GM18507 (cell line): ENCODE measurements at regions not wholly inside any gene's neighbourhood (a gene's known extent, or its start where the extent isn't known, plus 50 kb on each side); places are given as distances from the start of the nearest gene placed in this dataset.
A peak's percentile ranks its signal among the peaks of the same experiment; 100 is the strongest.

ENCODE experiments used
- DNase-seq: peaks from one replicate; pipeline ENCODE4 v3.0.0; 2011; ENCODE audit warnings: low read depth; ENCODE audit not compliant: insufficient read length; ENCODE audit errors: extremely low spot score
- FAIRE-seq: peaks from 2 replicates; lab custom pipeline; 2011; peaks lifted over from hg19 to GRCh38; lab: Jason Lieb, UNC

GRCh38 chr3:28076246-28076645 is 165.2 kb upstream of the CMC1 start:
- FAIRE-seq = no peak
- no peak for DNase-seq

GRCh38 chr3:28077572-28077971 is 163.8 kb upstream of the CMC1 start:
- DNase-seq = no peak
- FAIRE-seq = no peak

- FAIRE-seq (no peak), DNase-seq (no peak)
Observed at GRCh38 chr3:28078536-28078935, 162.9 kb upstream of the CMC1 start.

GRCh38 chr3:28080716-28081115 is 160.7 kb upstream of the CMC1 start:
- DNase-seq (no peak), FAIRE-seq (no peak)

- DNase-seq = no peak
- peak; percentile 56 for FAIRE-seq
Observed at GRCh38 chr3:28081533-28081947, 159.9 kb upstream of the CMC1 start.

GRCh38 chr3:28087591-28087990 is 153.8 kb upstream of the CMC1 start:
- DNase-seq (no peak), FAIRE-seq (no peak)

GRCh38 chr3:28088811-28089526 is 152.4 kb upstream of the CMC1 start:
- FAIRE-seq (no peak), DNase-seq (no peak)

GRCh38 chr3:28089527-28089897 is 151.9 kb upstream of the CMC1 start:
- FAIRE-seq (no peak), DNase-seq (no peak)

GRCh38 chr3:28099296-28099695 is 142.1 kb upstream of the CMC1 start:
- FAIRE-seq = no peak
- no peak for DNase-seq

GRCh38 chr3:28101705-28102104 is 139.7 kb upstream of the CMC1 start:
- FAIRE-seq (no peak), DNase-seq (no peak)

- no peak for FAIRE-seq
- DNase-seq = no peak
Observed at GRCh38 chr3:28103861-28104260, 137.6 kb upstream of the CMC1 start.

- DNase-seq (no peak), FAIRE-seq (no peak)
Observed at GRCh38 chr3:28104896-28105534, 136.4 kb upstream of the CMC1 start.

GRCh38 chr3:28109829-28110228 is 131.6 kb upstream of the CMC1 start:
- no peak for FAIRE-seq
- no peak for DNase-seq

GRCh38 chr3:28110869-28111268 is 130.6 kb upstream of the CMC1 start:
- FAIRE-seq (no peak), DNase-seq (no peak)

- FAIRE-seq (no peak), DNase-seq (no peak)
Observed at GRCh38 chr3:28114893-28115292, 126.5 kb upstream of the CMC1 start.

- FAIRE-seq (no peak), DNase-seq (no peak)
Observed at GRCh38 chr3:28115316-28115715, 126.1 kb upstream of the CMC1 start.

- DNase-seq (no peak), FAIRE-seq (no peak)
Observed at GRCh38 chr3:28117598-28117997, 123.8 kb upstream of the CMC1 start.

GRCh38 chr3:28118087-28118486 is 123.3 kb upstream of the CMC1 start:
- FAIRE-seq (no peak), DNase-seq (no peak)

GRCh38 chr3:28122227-28122626 is 119.2 kb upstream of the CMC1 start:
- DNase-seq = no peak

GRCh38 chr3:28124882-28125281 is 116.5 kb upstream of the CMC1 start:
- FAIRE-seq = no peak
- DNase-seq = no peak

More at GRCh38 chr3:28122227-28122626, 119.2 kb upstream of the CMC1 start:
- no peak for FAIRE-seq

GRCh38 chr3:28125342-28125741 is 116.1 kb upstream of the CMC1 start:
- no peak for DNase-seq
- FAIRE-seq = no peak
